HCT116 (cell line): ENCODE measurements at regions not wholly inside any gene's neighbourhood (a gene's known extent, or its start where the extent isn't known, plus 50 kb on each side); places are given as distances from the start of the nearest gene placed in this dataset.
A peak's percentile ranks its signal among the peaks of the same experiment; 100 is the strongest.

Experiments
- ATAC-seq: fragments of 200-7000 bp; cut with Tn5 transposase; 2 replicates; pipeline ENCODE4 v1.9.1; 2020; ENCODE audit warnings: mild to moderate bottlenecking, moderate library complexity
- BruUV-seq: library from RNA; stranded (reverse); fragments of 400-500 nt; replicated peaks from 2 replicates; lab custom pipeline; 2021; lab: Mats Ljungman, UMichigan
- CTCF ChIA-PET: fragments of 300-600 bp; sonication (Branson Sonifier 250); formaldehyde crosslinking; loops from one replicate; lab custom pipeline; 2021; ENCODE audit warnings: antibody characterized with exemption; lab: Charles Lee
- POLR2A ChIA-PET: fragments of 300-600, 350-600 bp; sonication (Branson Sonifier 250); formaldehyde crosslinking; loops from one replicate; lab custom pipeline; 2021; ENCODE audit warnings: antibody characterized with exemption; lab: Charles Lee
- RAD21 ChIA-PET, 2 experiments: fragments of 300-600 bp; sonication (Branson Sonifier 250); formaldehyde crosslinking; loops; one replicate each; lab custom pipeline; 2023; ENCODE audit warnings: low total read pairs in 2 of 2; ENCODE audit not compliant: uncharacterized antibody in 2 of 2, unreplicated experiment in 2 of 2, low non-redundant PET in 1 of 2; lab: Charles Lee
- DNase-seq: peaks from one replicate; pipeline ENCODE4 v3.0.0-alpha.2; 2010; ENCODE audit warnings: low read depth, low spot score
- H2AFZ ChIP-seq: fragments of 200-600 bp; shearing (Covaris generic), sonication (generic); 2 replicates; pipeline ENCODE4 v1.6.1; 2017; ENCODE audit warnings: low read depth, mixed run types, mixed read lengths, antibody characterized with exemption, low read length; ENCODE audit not compliant: poor library complexity, severe bottlenecking
- H3K27ac ChIP-seq: 2 replicates; pipeline ENCODE4 v1.5.1; 2012; ENCODE audit warnings: low read depth, low read length
- H3K27me3 ChIP-seq: fragments of 200-600 bp; sonication (generic); 2 replicates; pipeline ENCODE4 v1.6.1; 2016; ENCODE audit warnings: mixed run types, low read length, mixed read lengths; ENCODE audit not compliant: insufficient read depth
- H3K36me3 ChIP-seq, 2 experiments: fragments of 200-500 bp in 1 of 2; fragments of 200-600 bp in 1 of 2; sonication (Bioruptor generic) in 1 of 2; sonication (generic) in 1 of 2; 2 replicates each; pipeline versions ENCODE4 v1.5.1 to v1.6.1; 2014 to 2016; ENCODE audit warnings: low read length in 2 of 2, inconsistent platforms in 1 of 2, mixed read lengths in 1 of 2, mixed run types in 1 of 2; ENCODE audit not compliant: insufficient read depth in 2 of 2, control insufficient read depth in 1 of 2
- H3K4me1 ChIP-seq, 2 experiments: fragments of 200-600 bp in 1 of 2; sonication (generic) in 1 of 2; 2 replicates each; pipeline versions ENCODE4 v1.5.1 to v1.6.1; 2012 to 2017; ENCODE audit warnings: low read length in 2 of 2, inconsistent platforms in 1 of 2, mild to moderate bottlenecking in 1 of 2, mixed read lengths in 1 of 2, mixed run types in 1 of 2, moderate library complexity in 1 of 2; ENCODE audit not compliant: insufficient read depth in 2 of 2, control insufficient read depth in 1 of 2
- H3K4me2 ChIP-seq: fragments of 200-600 bp; sonication (generic); 2 replicates; pipeline ENCODE4 v1.6.1; 2017; ENCODE audit warnings: mixed run types, low read length, mixed read lengths
- H3K4me3 ChIP-seq, 2 experiments: fragments of 200-600 bp in 1 of 2; sonication (generic) in 1 of 2; replicated peaks in 1 of 2; 2 replicates each; pipeline ENCODE4 v1.5.1; 2011 to 2016; ENCODE audit warnings: low read length in 2 of 2, control low read depth in 1 of 2, low read depth in 1 of 2, mild to moderate bottlenecking in 1 of 2, mixed read lengths in 1 of 2, mixed run types in 1 of 2
- H3K79me2 ChIP-seq: fragments of 200-600 bp; sonication (generic); 2 replicates; pipeline ENCODE4 v1.6.1; 2017; ENCODE audit warnings: mild to moderate bottlenecking, mixed run types, low read length, moderate library complexity, mixed read lengths; ENCODE audit not compliant: insufficient read depth
- H3K9ac ChIP-seq: fragments of 200-600 bp; sonication (generic); 2 replicates; pipeline ENCODE4 v1.6.1; 2016; ENCODE audit warnings: low read length, mixed read lengths
- H3K9me2 ChIP-seq: fragments of 200-600 bp; sonication (generic), shearing (Covaris generic); 2 replicates; pipeline ENCODE4 v1.6.1; 2017; ENCODE audit warnings: mixed run types, mild to moderate bottlenecking, moderate library complexity; ENCODE audit not compliant: insufficient read depth
- H3K9me3 ChIP-seq, 2 experiments: fragments of 200-500 bp in 1 of 2; fragments of 200-600 bp in 1 of 2; sonication (Bioruptor generic) in 1 of 2; sonication (generic) in 1 of 2; 2 replicates each; pipeline ENCODE4 v1.6.1; 2014 to 2017; ENCODE audit warnings: low read length in 2 of 2, mixed read lengths in 2 of 2, inconsistent platforms in 1 of 2, low read depth in 1 of 2, mild to moderate bottlenecking in 1 of 2, mixed run types in 1 of 2, moderate library complexity in 1 of 2; ENCODE audit not compliant: control insufficient read depth in 1 of 2, insufficient read depth in 1 of 2
- H4K20me1 ChIP-seq: fragments of 200-600 bp; sonication (generic), shearing (Covaris generic); 2 replicates; pipeline ENCODE4 v1.6.1; 2017; ENCODE audit warnings: mixed run types, mild to moderate bottlenecking, moderate library complexity; ENCODE audit not compliant: insufficient read depth
- CBX3 ChIP-seq: IDR thresholded peaks from 2 replicates; pipeline ENCODE4 v1.6.1; 2012; ENCODE audit warnings: low read depth
- CEBPB ChIP-seq: IDR thresholded peaks from 2 replicates; pipeline ENCODE4 v1.6.1; 2012; ENCODE audit warnings: low read depth
- EGR1 ChIP-seq: IDR thresholded peaks from 2 replicates; pipeline ENCODE4 v1.6.1; 2012; ENCODE audit warnings: low read depth
- ELF1 ChIP-seq: IDR thresholded peaks from 2 replicates; pipeline ENCODE4 v1.6.1; 2012; ENCODE audit warnings: low read depth, borderline replicate concordance
- EZH2 ChIP-seq: fragments of 200-600 bp; sonication (generic); IDR thresholded peaks from 2 replicates; pipeline ENCODE4 v1.6.1; 2017; ENCODE audit warnings: antibody characterized with exemption, mixed run types
- EZH2phosphoT487 ChIP-seq: fragments of 200-600 bp; IDR thresholded peaks from 2 replicates; pipeline ENCODE4 v1.6.1; 2018; ENCODE audit warnings: antibody characterized with exemption, borderline replicate concordance
- FOSL1 ChIP-seq: IDR thresholded peaks from 2 replicates; pipeline ENCODE4 v1.6.1; 2012; ENCODE audit warnings: low read depth
- JUND ChIP-seq: IDR thresholded peaks from 2 replicates; pipeline ENCODE4 v1.6.1; 2012
- POLR2A ChIP-seq: IDR thresholded peaks from 2 replicates; pipeline ENCODE4 v1.7.0; 2011; ENCODE audit warnings: borderline replicate concordance; ENCODE audit not compliant: insufficient read depth, insufficient read length; ENCODE audit errors: extremely low read depth
- POLR2AphosphoS5 ChIP-seq: IDR thresholded peaks from 2 replicates; pipeline ENCODE4 v1.6.1; 2011; ENCODE audit warnings: mild to moderate bottlenecking, low read depth, low read length, moderate library complexity
- RAD21 ChIP-seq: IDR thresholded peaks from 2 replicates; pipeline ENCODE4 v1.6.1; 2012; ENCODE audit warnings: low read depth, mild to moderate bottlenecking
- SIN3A ChIP-seq: IDR thresholded peaks from 2 replicates; pipeline ENCODE4 v1.6.1; 2012; ENCODE audit warnings: low read depth
- SP1 ChIP-seq: IDR thresholded peaks from 2 replicates; pipeline ENCODE4 v1.6.1; 2012; ENCODE audit warnings: low read depth
- SRF ChIP-seq: IDR thresholded peaks from 2 replicates; pipeline ENCODE4 v1.6.1; 2012; ENCODE audit warnings: low read depth
- YY1 ChIP-seq: IDR thresholded peaks from 2 replicates; pipeline ENCODE4 v1.6.1; 2011; ENCODE audit warnings: low read length, low read depth, moderate library complexity, mild to moderate bottlenecking; ENCODE audit not compliant: insufficient replicate concordance; ENCODE audit errors: extremely low read depth
- ZFX ChIP-seq: fragments of 450-650 bp; IDR thresholded peaks from 2 replicates; pipeline ENCODE4 v1.6.1; 2017
- intact Hi-C: fragments of 100-400 bp; cut with micrococcal nuclease; formaldehyde crosslinking; loops from 2 replicates; pipeline ENCODE4 v1.10.0; 2022
- TF ChIP-seq, protein P1 (sequence below): IDR thresholded peaks from 2 replicates; pipeline ENCODE4 v1.6.1; 2012; ENCODE audit warnings: low read depth
- TF ChIP-seq, protein P2 (sequence below): IDR thresholded peaks from 2 replicates; pipeline ENCODE4 v1.6.1; 2012
- TF ChIP-seq, protein P3 (sequence below): IDR thresholded peaks from 2 replicates; pipeline ENCODE4 v1.6.1; 2011; ENCODE audit warnings: mild to moderate bottlenecking, low read length, moderate library complexity; ENCODE audit not compliant: insufficient replicate concordance; ENCODE audit errors: extremely low read depth
- TF ChIP-seq, protein P4 (sequence below), 3 experiments: fragments of 200-600 bp in 1 of 3; sonication (generic) in 1 of 3; IDR thresholded peaks in 2 of 3; conservative IDR thresholded peaks in 1 of 3; 2 replicates each; pipeline ENCODE4 v1.5.1; 2012 to 2017; ENCODE audit warnings: low read depth in 2 of 3, low read length in 2 of 3, antibody characterized with exemption in 1 of 3, borderline replicate concordance in 1 of 3, control low read depth in 1 of 3, mild to moderate bottlenecking in 1 of 3, mixed read lengths in 1 of 3, mixed run types in 1 of 3, moderate library complexity in 1 of 3; ENCODE audit not compliant: insufficient read depth in 1 of 3
- TF ChIP-seq, protein P5 (sequence below): IDR thresholded peaks from 2 replicates; pipeline ENCODE4 v1.6.1; 2012

DNA sequence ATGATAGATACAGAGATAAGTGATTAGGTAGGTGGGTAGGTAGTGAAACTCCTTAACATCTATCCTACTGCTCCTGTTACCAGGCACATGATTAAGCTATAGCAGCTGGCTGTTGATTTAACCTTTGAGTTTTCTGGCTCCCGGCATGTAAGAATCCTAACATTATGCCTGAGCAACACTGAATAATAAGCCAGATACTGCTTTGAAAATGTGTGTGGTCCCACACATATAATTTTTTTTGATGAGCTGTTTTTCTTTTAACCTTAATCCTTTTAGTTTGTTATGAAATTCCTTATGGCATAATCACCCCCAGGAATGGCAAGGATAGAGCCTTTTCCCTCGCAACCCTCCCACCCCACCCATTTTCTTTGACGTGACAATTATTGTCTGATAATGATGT lies 104.2 kb upstream of the NEUROD1 start:
- Histone ChIP-seq H4K20me1 (no peaks in the 10 kb centered on the region), H3K9me2 (no peaks in the 10 kb centered on the region), H3K27ac (peak overlapping the region; percentile 92), H3K4me2 (peak overlapping the region; percentile 59), H3K27me3 (no peaks in the 10 kb centered on the region), H3K4me3 (peak overlapping the region in 1 of 2 experiments; percentile 0; a peak in 1 of 4 replicates), H2AFZ (no peak overlapping the region), H3K9ac (peak overlapping the region; percentile 64), H3K36me3 (no peaks in the 10 kb centered on the region), H3K4me1 (peaks cover 83 to 100% of the 10 kb centered on the region in 2 experiments), H3K9me3 (no peaks in the 10 kb centered on the region), H3K79me2 (peaks cover 27% of the 10 kb centered on the region)
- RAD21 ChIA-PET: interaction anchor here in 1 of 2 experiments (0.7 kb wide), 1 partner anchor 131 kb away, joined by 3 read pairs; no protein-coding TSS in a partner anchor
- intact Hi-C loops: loop anchor here (5.0 kb wide), 1 partner anchor 168 kb away; no protein-coding TSS in a partner anchor
- CTCF ChIA-PET: interaction anchor here (0.7 to 1.6 kb wide), 3 partner anchors 13 to 120 kb away, joined by 3 to 4 read pairs (median 4); no protein-coding TSS in a partner anchor
- DNase-seq (peak; percentile 88), ATAC-seq (peak; percentile 72)
- no TSS peak for BruUV-seq
- POLR2A ChIA-PET: interaction anchor here (1.1 to 3.8 kb wide), 11 partner anchors 8 to 122 kb away, joined by 3 to 25 read pairs (median 5); partner anchors contain the start of gene ITPRID2
- TF ChIP-seq CBX3: no peak
- TF ChIP-seq POLR2A: no peak
- peak; percentile 77 for TF ChIP-seq CEBPB
- TF ChIP-seq YY1: no peak
- TF ChIP-seq, protein P1, sequence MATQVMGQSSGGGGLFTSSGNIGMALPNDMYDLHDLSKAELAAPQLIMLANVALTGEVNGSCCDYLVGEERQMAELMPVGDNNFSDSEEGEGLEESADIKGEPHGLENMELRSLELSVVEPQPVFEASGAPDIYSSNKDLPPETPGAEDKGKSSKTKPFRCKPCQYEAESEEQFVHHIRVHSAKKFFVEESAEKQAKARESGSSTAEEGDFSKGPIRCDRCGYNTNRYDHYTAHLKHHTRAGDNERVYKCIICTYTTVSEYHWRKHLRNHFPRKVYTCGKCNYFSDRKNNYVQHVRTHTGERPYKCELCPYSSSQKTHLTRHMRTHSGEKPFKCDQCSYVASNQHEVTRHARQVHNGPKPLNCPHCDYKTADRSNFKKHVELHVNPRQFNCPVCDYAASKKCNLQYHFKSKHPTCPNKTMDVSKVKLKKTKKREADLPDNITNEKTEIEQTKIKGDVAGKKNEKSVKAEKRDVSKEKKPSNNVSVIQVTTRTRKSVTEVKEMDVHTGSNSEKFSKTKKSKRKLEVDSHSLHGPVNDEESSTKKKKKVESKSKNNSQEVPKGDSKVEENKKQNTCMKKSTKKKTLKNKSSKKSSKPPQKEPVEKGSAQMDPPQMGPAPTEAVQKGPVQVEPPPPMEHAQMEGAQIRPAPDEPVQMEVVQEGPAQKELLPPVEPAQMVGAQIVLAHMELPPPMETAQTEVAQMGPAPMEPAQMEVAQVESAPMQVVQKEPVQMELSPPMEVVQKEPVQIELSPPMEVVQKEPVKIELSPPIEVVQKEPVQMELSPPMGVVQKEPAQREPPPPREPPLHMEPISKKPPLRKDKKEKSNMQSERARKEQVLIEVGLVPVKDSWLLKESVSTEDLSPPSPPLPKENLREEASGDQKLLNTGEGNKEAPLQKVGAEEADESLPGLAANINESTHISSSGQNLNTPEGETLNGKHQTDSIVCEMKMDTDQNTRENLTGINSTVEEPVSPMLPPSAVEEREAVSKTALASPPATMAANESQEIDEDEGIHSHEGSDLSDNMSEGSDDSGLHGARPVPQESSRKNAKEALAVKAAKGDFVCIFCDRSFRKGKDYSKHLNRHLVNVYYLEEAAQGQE: no peak
- TF ChIP-seq FOSL1: peak; percentile 66; the same call in 1 of the 2 replicates
- TF ChIP-seq, protein P2, sequence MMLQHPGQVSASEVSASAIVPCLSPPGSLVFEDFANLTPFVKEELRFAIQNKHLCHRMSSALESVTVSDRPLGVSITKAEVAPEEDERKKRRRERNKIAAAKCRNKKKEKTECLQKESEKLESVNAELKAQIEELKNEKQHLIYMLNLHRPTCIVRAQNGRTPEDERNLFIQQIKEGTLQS: no peak
- TF ChIP-seq, protein P3, sequence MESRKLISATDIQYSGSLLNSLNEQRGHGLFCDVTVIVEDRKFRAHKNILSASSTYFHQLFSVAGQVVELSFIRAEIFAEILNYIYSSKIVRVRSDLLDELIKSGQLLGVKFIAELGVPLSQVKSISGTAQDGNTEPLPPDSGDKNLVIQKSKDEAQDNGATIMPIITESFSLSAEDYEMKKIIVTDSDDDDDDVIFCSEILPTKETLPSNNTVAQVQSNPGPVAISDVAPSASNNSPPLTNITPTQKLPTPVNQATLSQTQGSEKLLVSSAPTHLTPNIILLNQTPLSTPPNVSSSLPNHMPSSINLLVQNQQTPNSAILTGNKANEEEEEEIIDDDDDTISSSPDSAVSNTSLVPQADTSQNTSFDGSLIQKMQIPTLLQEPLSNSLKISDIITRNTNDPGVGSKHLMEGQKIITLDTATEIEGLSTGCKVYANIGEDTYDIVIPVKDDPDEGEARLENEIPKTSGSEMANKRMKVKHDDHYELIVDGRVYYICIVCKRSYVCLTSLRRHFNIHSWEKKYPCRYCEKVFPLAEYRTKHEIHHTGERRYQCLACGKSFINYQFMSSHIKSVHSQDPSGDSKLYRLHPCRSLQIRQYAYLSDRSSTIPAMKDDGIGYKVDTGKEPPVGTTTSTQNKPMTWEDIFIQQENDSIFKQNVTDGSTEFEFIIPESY: no peak
- TF ChIP-seq, protein P4, sequence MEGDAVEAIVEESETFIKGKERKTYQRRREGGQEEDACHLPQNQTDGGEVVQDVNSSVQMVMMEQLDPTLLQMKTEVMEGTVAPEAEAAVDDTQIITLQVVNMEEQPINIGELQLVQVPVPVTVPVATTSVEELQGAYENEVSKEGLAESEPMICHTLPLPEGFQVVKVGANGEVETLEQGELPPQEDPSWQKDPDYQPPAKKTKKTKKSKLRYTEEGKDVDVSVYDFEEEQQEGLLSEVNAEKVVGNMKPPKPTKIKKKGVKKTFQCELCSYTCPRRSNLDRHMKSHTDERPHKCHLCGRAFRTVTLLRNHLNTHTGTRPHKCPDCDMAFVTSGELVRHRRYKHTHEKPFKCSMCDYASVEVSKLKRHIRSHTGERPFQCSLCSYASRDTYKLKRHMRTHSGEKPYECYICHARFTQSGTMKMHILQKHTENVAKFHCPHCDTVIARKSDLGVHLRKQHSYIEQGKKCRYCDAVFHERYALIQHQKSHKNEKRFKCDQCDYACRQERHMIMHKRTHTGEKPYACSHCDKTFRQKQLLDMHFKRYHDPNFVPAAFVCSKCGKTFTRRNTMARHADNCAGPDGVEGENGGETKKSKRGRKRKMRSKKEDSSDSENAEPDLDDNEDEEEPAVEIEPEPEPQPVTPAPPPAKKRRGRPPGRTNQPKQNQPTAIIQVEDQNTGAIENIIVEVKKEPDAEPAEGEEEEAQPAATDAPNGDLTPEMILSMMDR (IDR thresholded peaks at IDR 0.05 in 2 of 3, conservative IDR thresholded peaks at IDR 0.05 in 1 of 3; ENCODE audit: borderline replicate concordance in 1 of 3, insufficient read depth in 1 of 3, low read depth in 2 of 3, low read length in 2 of 3): no peak
- TF ChIP-seq ZFX: no peak
- TF ChIP-seq ELF1: no peak
- no peak for TF ChIP-seq SRF
- TF ChIP-seq SP1: peak; percentile 94
- TF ChIP-seq RAD21: peak; percentile 21; the same call in 1 of the 2 replicates
- TF ChIP-seq EZH2: no peak
- no peak for TF ChIP-seq EGR1
- TF ChIP-seq EZH2phosphoT487: no peak
- peak; percentile 79 for TF ChIP-seq JUND
- TF ChIP-seq POLR2AphosphoS5: peak; percentile 56; the same call in 1 of the 2 replicates
- TF ChIP-seq, protein P5, sequence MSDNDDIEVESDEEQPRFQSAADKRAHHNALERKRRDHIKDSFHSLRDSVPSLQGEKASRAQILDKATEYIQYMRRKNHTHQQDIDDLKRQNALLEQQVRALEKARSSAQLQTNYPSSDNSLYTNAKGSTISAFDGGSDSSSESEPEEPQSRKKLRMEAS: no peak; the same call in none of the 2 replicates
- no peak for TF ChIP-seq SIN3A
